ENCODE measurements at regions not wholly inside any gene's neighbourhood (a gene's known extent, or its start where the extent isn't known, plus 50 kb on each side); places are given as distances from the start of the nearest gene placed in this dataset.

- TF ChIP-seq CTCF (IDR thresholded peaks at IDR 0.05) (no peak), POLR2A (IDR thresholded peaks at IDR 0.05) (no peak)
Observed at GRCh38 chr22:48676266-48677167, 1151.2 kb downstream of the BRD1 start.
